Erythroblast (primary cell): ENCODE measurements at regions not wholly inside any gene's neighbourhood (a gene's known extent, or its start where the extent isn't known, plus 50 kb on each side); places are given as distances from the start of the nearest gene placed in this dataset.

Source experiments
- DNase-seq, 2 experiments: peaks; one replicate each; lab custom pipeline; 2025; lab: John Stamatoyannopoulos, UW
- GATA1 ChIP-seq: IDR thresholded peaks from 2 replicates; pipeline ENCODE4 v1.6.1; 2011; ENCODE audit warnings: low read depth, mild to moderate bottlenecking, control low read depth, low read length, moderate library complexity
- POLR2A ChIP-seq: IDR thresholded peaks from 2 replicates; pipeline ENCODE4 v1.6.1; 2011; ENCODE audit warnings: mild to moderate bottlenecking, low read length

- no peak for DNase-seq
- TF ChIP-seq POLR2A (no peak), GATA1 (no peak)
Measured at GRCh38 chr1:95383111-95383510, 149.1 kb downstream of the RWDD3 start.

GRCh38 chr1:95384567-95384966 lies 150.6 kb downstream of the RWDD3 start:
- DNase-seq = peak; percentile 47 to 54
- TF ChIP-seq POLR2A (no peak), GATA1 (no peak)

- no peak for DNase-seq
- no peak for TF ChIP-seq POLR2A
- TF ChIP-seq GATA1 = no peak
Measured at GRCh38 chr1:95386371-95386770, 152.4 kb downstream of the RWDD3 start.

- TF ChIP-seq GATA1 (no peak), POLR2A (no peak)
- no peak for DNase-seq
Measured at GRCh38 chr1:95386915-95387314, 152.9 kb downstream of the RWDD3 start.

- DNase-seq = no peak
- TF ChIP-seq GATA1 = no peak
- no peak for TF ChIP-seq POLR2A
Measured at GRCh38 chr1:95388031-95388430, 154.0 kb downstream of the RWDD3 start.

- DNase-seq = no peak
- TF ChIP-seq POLR2A (no peak), GATA1 (no peak)
Measured at GRCh38 chr1:95393434-95393833, 159.4 kb downstream of the RWDD3 start.

GRCh38 chr1:95396557-95396956 lies 162.5 kb downstream of the RWDD3 start:
- no peak for DNase-seq
- TF ChIP-seq GATA1 = no peak
- no peak for TF ChIP-seq POLR2A

GRCh38 chr1:95402780-95403179 lies 168.8 kb downstream of the RWDD3 start:
- no peak for DNase-seq
- TF ChIP-seq GATA1 (no peak), POLR2A (no peak)

- DNase-seq = no peak
- no peak for TF ChIP-seq POLR2A
- TF ChIP-seq GATA1 = no peak
Measured at GRCh38 chr1:95406279-95406678, 172.3 kb downstream of the RWDD3 start.

GRCh38 chr1:95407131-95407885 lies 173.3 kb downstream of the RWDD3 start:
- no peak for DNase-seq
- no peak for TF ChIP-seq GATA1

GRCh38 chr1:95407886-95408291 lies 173.9 kb downstream of the RWDD3 start:
- TF ChIP-seq GATA1 = no peak
- TF ChIP-seq POLR2A = no peak
- no peak for DNase-seq

GRCh38 chr1:95408507-95409136 lies 174.6 kb downstream of the RWDD3 start:
- no peak for DNase-seq
- no peak for TF ChIP-seq GATA1
- no peak for TF ChIP-seq POLR2A

GRCh38 chr1:95409276-95409675 lies 175.3 kb downstream of the RWDD3 start:
- TF ChIP-seq POLR2A = no peak
- DNase-seq = no peak

- no peak for DNase-seq
- TF ChIP-seq POLR2A (no peak), GATA1 (no peak)
Measured at GRCh38 chr1:95409901-95410300, 175.9 kb downstream of the RWDD3 start.

GRCh38 chr1:95415146-95415545 lies 181.1 kb downstream of the RWDD3 start:
- no peak for DNase-seq

More at GRCh38 chr1:95415146-95415545, 181.1 kb downstream of the RWDD3 start:
- TF ChIP-seq POLR2A = no peak
- TF ChIP-seq GATA1 = no peak
